ENCODE measurements at regions not wholly inside any gene's neighbourhood (a gene's known extent, or its start where the extent isn't known, plus 50 kb on each side); places are given as distances from the start of the nearest gene placed in this dataset.

- TF ChIP-seq, protein P1, sequence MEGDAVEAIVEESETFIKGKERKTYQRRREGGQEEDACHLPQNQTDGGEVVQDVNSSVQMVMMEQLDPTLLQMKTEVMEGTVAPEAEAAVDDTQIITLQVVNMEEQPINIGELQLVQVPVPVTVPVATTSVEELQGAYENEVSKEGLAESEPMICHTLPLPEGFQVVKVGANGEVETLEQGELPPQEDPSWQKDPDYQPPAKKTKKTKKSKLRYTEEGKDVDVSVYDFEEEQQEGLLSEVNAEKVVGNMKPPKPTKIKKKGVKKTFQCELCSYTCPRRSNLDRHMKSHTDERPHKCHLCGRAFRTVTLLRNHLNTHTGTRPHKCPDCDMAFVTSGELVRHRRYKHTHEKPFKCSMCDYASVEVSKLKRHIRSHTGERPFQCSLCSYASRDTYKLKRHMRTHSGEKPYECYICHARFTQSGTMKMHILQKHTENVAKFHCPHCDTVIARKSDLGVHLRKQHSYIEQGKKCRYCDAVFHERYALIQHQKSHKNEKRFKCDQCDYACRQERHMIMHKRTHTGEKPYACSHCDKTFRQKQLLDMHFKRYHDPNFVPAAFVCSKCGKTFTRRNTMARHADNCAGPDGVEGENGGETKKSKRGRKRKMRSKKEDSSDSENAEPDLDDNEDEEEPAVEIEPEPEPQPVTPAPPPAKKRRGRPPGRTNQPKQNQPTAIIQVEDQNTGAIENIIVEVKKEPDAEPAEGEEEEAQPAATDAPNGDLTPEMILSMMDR (conservative IDR thresholded peaks at IDR 0.05), result no peak
- TF ChIP-seq ZFX (IDR thresholded peaks at IDR 0.05), result no peak
These were observed 568.3 kb downstream of the ANKRD50 start for GRCh38 chr4:124144238-124144654.
